AG09319 (cell line): ENCODE measurements at regions not wholly inside any gene's neighbourhood (a gene's known extent, or its start where the extent isn't known, plus 50 kb on each side); places are given as distances from the start of the nearest gene placed in this dataset.

Experiments
- DNase-seq: peaks from one replicate; pipeline ENCODE4 v3.0.0-alpha.2; 2010; ENCODE audit warnings: low read depth; ENCODE audit errors: extremely low read depth
- CTCF ChIP-seq: IDR thresholded peaks from 2 replicates; pipeline ENCODE4 v1.5.1; 2011; ENCODE audit warnings: low read depth, mild to moderate bottlenecking, inconsistent platforms, low read length, moderate library complexity

DNA sequence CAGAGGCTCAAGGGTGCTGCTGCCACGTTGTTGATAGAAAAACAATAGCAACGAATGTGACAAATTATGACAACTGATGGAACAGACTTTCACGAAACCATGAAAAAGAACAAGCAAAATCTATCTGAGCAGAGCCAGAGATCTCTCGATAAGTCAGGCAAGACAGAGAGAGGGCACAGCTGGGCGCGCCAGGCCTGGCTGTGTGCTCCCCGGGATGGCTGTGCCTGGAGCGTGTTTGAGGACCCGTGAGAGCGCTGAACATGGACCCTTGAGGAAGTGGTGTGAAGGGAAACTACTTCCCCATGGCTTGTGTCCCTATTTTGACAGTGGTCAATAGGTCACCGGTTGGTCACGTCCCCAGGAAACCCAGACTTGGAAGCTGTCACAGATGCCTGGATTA is 83.1 kb upstream of the FGF3 start:
- DNase-seq: no peak
- TF ChIP-seq CTCF: no peak

DNA sequence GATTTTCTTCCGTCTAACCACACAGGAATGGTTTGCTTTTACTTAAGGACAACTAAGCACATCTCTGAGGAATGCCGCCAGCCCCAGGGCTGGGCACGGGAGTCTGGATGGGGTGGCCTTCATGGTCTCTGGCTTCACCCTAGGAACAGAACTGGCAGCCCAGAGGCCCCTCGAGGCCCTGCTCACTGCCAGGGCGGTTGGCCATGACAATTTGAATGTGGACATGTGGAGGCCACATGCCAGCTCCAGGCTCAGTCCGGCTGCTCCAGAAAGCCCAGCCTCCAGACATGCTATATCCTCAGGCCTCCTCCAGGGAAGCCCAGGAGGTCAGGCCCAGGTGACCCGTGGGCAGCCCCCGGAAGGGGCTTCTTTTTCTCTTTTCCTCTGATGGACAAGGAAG is 84.0 kb upstream of the FGF3 start:
- no peak for DNase-seq
- no peak for TF ChIP-seq CTCF

GRCh38 chr11:69904161-69904973 is 85.2 kb upstream of the FGF3 start:
- TF ChIP-seq CTCF: no peak
- no peak for DNase-seq

DNA sequence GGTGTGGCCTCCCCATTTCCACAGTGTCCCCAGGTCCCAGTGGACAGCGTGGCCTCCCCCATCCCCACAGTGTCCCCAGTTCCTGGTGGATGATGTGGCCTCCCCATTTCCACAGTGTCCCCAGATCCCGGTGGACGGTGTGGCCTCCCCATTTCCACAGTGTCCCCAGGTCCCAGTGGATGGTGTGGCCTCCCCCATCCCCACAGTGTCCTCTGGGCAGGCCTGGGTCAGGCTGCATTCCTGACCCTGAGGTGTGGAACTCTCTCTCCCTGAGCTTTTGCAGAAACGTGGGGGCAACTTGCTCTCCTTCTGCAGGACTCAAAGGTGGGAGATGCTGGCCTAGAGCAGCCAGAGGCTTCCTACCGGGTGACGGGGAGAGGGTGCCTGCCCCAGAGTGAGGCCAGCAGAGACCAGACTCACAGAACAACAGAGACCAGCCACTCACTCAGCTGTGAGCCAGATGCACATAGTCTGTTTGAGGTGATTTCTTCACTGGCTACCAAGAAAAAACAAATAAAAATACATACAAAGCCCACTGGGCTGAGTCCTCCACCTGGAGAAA is 85.8 kb upstream of the FGF3 start:
- no peak for DNase-seq
- TF ChIP-seq CTCF: no peak

DNA sequence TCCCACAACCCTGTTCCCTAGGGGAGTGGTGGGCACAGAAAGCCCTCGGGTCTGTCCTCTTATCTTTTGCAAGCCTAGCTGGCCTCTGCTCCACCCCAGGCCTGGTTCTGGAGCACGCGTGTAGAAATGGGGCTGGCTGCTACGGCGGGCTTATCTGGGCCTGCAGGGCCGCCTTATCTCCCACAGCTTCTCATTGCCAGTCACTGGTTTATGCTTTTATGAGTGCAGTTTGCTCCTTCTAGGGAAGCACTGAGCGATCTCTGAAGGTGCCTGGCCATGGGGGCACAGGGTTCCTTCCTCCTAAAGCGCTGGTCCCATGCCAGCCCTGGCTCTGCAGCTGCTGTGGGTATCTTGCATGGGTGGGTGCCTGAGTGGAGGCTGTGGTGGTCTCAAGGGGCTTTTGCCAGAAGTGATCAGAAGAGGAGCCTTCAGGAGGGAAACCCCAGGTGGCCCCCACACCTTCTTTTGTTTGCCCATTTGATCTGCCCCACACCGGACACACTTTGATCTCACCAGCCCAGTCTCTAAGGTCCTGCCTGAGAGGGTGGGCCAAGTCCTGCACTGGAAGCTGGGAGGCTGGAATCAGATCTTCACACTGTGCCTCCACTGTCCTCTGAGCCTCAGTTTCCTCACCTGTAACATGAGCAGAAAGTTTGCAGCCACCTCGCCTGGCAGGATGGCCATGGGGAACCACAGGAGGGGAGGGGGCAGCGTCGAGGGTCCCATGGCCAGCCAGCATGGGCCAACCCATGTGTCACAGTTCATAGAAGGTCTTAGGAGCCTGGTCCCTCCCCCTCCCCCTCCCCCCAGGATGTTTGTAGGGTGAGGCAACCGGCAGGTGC is 86.6 kb upstream of the FGF3 start:
- DNase-seq: no peak
- TF ChIP-seq CTCF: no peak

DNA sequence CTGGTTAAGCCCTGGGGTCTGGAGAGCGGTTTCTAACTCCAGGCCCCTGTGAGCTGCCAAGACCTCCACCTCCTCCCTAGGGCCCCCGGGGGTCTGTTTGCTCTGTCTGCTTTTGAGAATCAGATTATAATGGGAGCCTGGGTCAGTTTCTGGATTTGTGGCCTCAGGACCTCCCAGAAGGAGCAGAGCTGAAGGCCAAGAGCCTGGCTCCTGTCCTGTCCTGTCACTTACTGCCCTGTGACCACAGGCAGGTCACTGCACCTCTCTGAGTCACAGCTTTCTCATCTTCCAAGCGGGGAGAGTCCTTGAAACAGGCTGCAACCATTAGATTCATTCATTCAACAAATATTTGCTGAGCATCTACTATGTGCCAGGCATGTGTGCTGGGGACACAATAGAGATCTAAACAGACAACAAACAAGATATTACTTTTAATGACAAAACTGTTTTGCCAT is 87.3 kb upstream of the FGF3 start:
- TF ChIP-seq CTCF: no peak
- no peak for DNase-seq

DNA sequence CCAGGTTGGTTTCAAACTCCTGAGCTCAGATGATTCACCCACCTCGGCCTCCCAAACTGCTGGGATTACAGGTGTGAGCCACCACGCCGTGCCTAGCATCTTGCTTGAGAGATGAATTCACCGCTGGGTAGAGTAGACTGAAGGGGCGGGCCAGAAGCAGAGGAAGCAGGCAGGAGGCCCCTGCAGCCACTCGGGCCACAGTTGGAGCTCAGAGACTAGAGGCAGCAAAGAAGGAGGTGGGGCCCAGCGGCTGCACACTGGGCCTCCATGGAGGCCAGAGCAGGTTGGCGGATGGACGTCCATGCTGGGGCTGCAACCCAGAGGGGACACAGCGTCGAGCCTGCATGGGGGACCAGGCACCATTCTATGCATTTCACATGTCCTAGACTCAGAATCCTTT is 88.4 kb upstream of the FGF3 start:
- TF ChIP-seq CTCF: no peak
- no peak for DNase-seq
